Left ventricle myocardium inferior (tissue), 1 donor: ENCODE measurements at regions not wholly inside any gene's neighbourhood (a gene's known extent, or its start where the extent isn't known, plus 50 kb on each side); places are given as distances from the start of the nearest gene placed in this dataset.

Source experiments
- DNase-seq: peaks from one replicate; pipeline ENCODE4 v3.0.0-alpha.2; 2020
- H3K27ac ChIP-seq: fragments of 200-600 bp; replicated peaks from 2 replicates; pipeline ENCODE4 v1.8.0; 2021
- H3K27me3 ChIP-seq: fragments of 200-600 bp; 2 replicates; pipeline ENCODE4 v1.8.0; 2021; ENCODE audit warnings: low read depth
- H3K36me3 ChIP-seq: fragments of 200-600 bp; 2 replicates; pipeline ENCODE4 v1.8.0; 2021
- H3K4me1 ChIP-seq: fragments of 200-600 bp; 2 replicates; pipeline ENCODE4 v1.8.0; 2021
- H3K4me3 ChIP-seq: fragments of 200-600 bp; 2 replicates; pipeline ENCODE4 v1.8.0; 2021; ENCODE audit warnings: mild to moderate bottlenecking, moderate library complexity
- H3K9me3 ChIP-seq: fragments of 200-600 bp; replicated peaks from 2 replicates; pipeline ENCODE4 v1.8.0; 2021
- intact Hi-C: fragments of 100-400 bp; cut with micrococcal nuclease; formaldehyde crosslinking; loops from one replicate; pipeline ENCODE4 v1.11.0; 2022
- TF ChIP-seq, protein P1 (sequence below): fragments of 200-600 bp; IDR thresholded peaks from 2 replicates; pipeline ENCODE4 v1.8.0; 2021; ENCODE audit warnings: antibody characterized with exemption, mild to moderate bottlenecking, borderline replicate concordance
- donor health status: DM: no; HTN: yes; CAD: no; lungs with severe emphysema.

DNA sequence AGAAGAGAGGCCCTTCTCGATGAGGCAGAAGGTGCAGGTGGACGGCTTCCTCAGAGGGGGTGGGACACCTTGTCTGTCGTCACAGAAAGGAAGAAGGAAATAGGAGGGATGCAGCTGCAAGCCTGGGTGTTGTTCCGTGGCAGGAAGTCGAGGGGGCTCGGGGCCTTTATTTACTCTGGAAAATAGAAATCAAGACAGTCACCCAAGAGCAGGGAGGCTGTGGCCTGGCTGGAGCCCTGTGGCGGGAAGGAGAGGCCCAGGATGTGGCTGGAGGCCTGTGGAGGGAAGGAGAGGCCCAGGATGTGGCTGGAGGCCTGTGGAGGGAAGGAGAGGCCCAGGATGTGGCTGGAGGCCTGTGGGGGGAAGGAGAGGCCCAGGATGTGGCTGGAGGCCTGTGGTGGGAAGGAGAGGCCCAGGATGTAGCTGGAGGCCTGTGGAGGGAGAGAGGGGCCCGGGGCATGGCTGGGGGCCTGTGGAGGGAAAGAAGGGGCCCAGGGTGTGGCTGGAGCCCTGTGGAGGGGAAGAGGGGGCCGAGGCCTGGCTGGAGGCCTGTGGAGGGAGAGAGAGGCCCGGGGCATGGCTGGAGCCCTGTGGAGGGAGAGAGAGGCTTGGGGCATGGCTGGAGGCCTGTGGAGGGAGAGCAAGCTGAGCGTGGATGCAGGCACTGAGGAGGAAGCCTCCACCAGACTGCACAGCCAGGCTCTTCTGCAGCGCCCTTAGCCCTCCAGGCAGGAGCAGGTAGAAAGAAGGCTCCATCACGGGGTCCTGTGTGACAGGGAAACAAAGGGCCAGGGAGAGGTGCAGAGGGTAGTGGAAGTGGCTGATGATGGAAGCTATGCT, 97.3 kb upstream of the SFMBT2 start:
- no peak for DNase-seq
- H3K36me3 ChIP-seq, result no peaks in the 10 kb centered on the region
- H3K27ac ChIP-seq, result no peak overlapping the region
- intact Hi-C loops, result no loop called here
- TF ChIP-seq, protein P1, sequence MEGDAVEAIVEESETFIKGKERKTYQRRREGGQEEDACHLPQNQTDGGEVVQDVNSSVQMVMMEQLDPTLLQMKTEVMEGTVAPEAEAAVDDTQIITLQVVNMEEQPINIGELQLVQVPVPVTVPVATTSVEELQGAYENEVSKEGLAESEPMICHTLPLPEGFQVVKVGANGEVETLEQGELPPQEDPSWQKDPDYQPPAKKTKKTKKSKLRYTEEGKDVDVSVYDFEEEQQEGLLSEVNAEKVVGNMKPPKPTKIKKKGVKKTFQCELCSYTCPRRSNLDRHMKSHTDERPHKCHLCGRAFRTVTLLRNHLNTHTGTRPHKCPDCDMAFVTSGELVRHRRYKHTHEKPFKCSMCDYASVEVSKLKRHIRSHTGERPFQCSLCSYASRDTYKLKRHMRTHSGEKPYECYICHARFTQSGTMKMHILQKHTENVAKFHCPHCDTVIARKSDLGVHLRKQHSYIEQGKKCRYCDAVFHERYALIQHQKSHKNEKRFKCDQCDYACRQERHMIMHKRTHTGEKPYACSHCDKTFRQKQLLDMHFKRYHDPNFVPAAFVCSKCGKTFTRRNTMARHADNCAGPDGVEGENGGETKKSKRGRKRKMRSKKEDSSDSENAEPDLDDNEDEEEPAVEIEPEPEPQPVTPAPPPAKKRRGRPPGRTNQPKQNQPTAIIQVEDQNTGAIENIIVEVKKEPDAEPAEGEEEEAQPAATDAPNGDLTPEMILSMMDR, result no peak
- H3K27me3 ChIP-seq, result peaks cover 4% of the 10 kb centered on the region
- no peaks in the 10 kb centered on the region for H3K4me1 ChIP-seq
- no peak overlapping the region for H3K4me3 ChIP-seq
- peaks cover 23% of the 10 kb centered on the region for H3K9me3 ChIP-seq

DNA sequence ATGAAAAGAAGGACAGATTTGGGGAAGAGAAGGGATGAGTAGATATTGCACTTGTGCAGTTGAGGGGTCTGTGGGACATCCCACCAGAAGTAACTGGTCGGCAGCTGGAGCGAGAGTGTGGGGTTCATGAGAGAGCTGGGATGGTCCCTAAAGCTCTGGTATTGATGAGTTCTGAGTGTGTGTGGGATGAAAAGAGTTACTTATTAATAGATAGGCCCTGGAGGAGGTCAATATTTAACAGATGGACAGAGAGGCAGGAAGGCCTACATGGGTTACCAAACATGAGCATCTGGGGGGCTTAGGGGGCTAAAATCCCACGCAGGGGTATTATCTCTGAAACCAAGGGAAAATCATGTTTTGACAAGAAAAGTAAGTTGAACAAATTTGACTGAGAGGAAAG, 95.7 kb upstream of the SFMBT2 start:
- Histone ChIP-seq H3K9me3 (peaks cover 28% of the 10 kb centered on the region), H3K4me3 (no peak overlapping the region), H3K27me3 (peaks cover 2% of the 10 kb centered on the region), H3K4me1 (no peaks in the 10 kb centered on the region), H3K27ac (no peak overlapping the region), H3K36me3 (no peaks in the 10 kb centered on the region)
- intact Hi-C loops, result no loop called here
- DNase-seq, result no peak
- TF ChIP-seq, protein P1, result no peak

DNA sequence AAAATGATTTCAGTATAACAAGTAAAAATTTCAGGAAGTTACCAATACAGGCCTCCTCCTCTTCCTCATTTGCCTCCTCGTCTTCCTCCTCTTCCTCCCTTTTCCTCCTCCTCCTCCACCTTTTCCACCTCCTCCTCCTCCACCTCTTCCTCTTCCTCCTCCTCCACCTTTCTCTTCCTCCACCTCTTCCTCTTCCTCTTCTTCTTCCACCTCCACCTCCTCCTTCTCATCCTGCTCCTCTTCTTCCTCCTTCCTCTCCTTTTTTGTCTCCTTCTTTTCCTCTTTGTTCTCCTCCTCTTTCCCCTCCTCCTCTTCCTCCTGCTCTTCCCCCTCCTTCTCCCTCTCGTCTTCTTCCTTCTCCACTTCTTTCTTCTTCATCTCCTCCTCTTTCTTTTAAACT, 94.4 kb upstream of the SFMBT2 start:
- TF ChIP-seq, protein P1, result no peak
- Histone ChIP-seq H3K4me1 (no peaks in the 10 kb centered on the region), H3K27me3 (peaks cover 4% of the 10 kb centered on the region), H3K4me3 (no peak overlapping the region), H3K36me3 (no peaks in the 10 kb centered on the region), H3K27ac (no peak overlapping the region), H3K9me3 (peaks cover 21% of the 10 kb centered on the region)
- intact Hi-C loops, result no loop called here
- no peak for DNase-seq

DNA sequence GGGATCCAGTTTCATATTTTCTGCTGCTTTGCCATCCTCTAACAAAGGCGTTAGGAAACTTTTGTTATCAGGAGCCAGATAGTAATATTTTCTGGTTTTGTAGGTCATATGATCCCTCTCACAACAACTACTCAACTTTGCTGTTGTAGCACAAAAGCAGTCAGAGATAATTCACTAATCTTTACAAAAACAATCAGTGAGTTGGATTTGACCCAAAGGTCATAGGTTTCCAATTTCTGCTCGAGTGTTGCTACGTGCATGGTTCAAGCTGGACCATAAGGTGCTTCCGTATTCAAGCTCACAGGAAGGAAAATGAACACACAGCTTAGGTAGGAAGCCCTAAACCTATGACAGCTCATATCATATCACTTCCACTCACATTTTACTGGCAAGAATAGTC, 92.4 kb upstream of the SFMBT2 start:
- TF ChIP-seq, protein P1, result no peak
- H3K27me3 ChIP-seq, result peaks cover 4% of the 10 kb centered on the region
- H3K9me3 ChIP-seq, result peaks cover 7% of the 10 kb centered on the region
- intact Hi-C loops, result no loop called here
- H3K27ac ChIP-seq, result no peak overlapping the region
- no peaks in the 10 kb centered on the region for H3K4me1 ChIP-seq
- DNase-seq, result no peak
- H3K4me3 ChIP-seq, result no peak overlapping the region
- no peaks in the 10 kb centered on the region for H3K36me3 ChIP-seq

DNA sequence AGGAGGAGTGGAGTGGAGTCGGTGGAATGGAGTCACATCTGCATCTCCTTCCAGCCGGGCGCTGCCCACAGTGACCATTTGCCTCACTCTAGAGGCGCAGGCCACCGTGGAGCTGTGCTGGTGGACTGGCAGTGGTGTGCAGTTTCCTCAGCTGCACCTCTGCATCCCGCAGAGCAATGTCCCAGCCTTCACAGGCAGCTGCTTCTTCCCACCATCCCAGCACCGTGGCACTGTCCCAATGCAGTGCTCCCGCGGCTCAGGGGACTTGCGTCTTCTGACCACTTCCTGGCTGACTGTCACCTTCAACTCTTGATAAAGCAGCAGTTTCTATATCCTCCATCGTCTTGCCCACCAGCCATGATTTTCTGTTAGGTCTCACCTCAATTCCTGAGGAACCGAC, 90.3 kb upstream of the SFMBT2 start:
- no peak overlapping the region for H3K4me3 ChIP-seq
- no peak overlapping the region for H3K27ac ChIP-seq
- H3K36me3 ChIP-seq, result no peaks in the 10 kb centered on the region
- H3K9me3 ChIP-seq, result peaks cover 7% of the 10 kb centered on the region
- peaks cover 4% of the 10 kb centered on the region for H3K27me3 ChIP-seq
- DNase-seq, result no peak
- no peaks in the 10 kb centered on the region for H3K4me1 ChIP-seq
- TF ChIP-seq, protein P1, result no peak
- intact Hi-C loops, result no loop called here
